Upper lobe of right lung (tissue), 1 donor: ENCODE measurements at regions not wholly inside any gene's neighbourhood (a gene's known extent, or its start where the extent isn't known, plus 50 kb on each side); places are given as distances from the start of the nearest gene placed in this dataset.

ENCODE experiments used
- ATAC-seq: fragments of 200-7000 bp; cut with Tn5 transposase; one replicate; pipeline ENCODE4 v1.9.1; 2020; ENCODE audit warnings: mild to moderate bottlenecking, moderate library complexity
- DNase-seq: peaks from one replicate; pipeline ENCODE4 v3.0.0-alpha.2; 2020
- H3K27ac ChIP-seq: fragments of 200-600 bp; one replicate; pipeline ENCODE4 v1.8.0; 2022
- H3K27me3 ChIP-seq: fragments of 200-600 bp; one replicate; pipeline ENCODE4 v1.8.0; 2022; ENCODE audit warnings: mild to moderate bottlenecking
- H3K36me3 ChIP-seq: fragments of 200-600 bp; one replicate; pipeline ENCODE4 v1.8.0; 2022
- H3K4me1 ChIP-seq: fragments of 200-600 bp; one replicate; pipeline ENCODE4 v1.8.0; 2022
- H3K4me3 ChIP-seq: fragments of 200-600 bp; one replicate; pipeline ENCODE4 v1.8.0; 2022; ENCODE audit warnings: mild to moderate bottlenecking
- H3K9me3 ChIP-seq: fragments of 200-600 bp; one replicate; pipeline ENCODE4 v1.8.0; 2022
- intact Hi-C: fragments of 100-400 bp; cut with DNase I; formaldehyde crosslinking; loops from one replicate; pipeline ENCODE4 v1.11.0; 2022
- TF ChIP-seq, protein P1 (sequence below): fragments of 200-600 bp; IDR thresholded peaks from one replicate; pipeline ENCODE4 v1.8.0; 2022; ENCODE audit warnings: antibody characterized with exemption
- donor health status: DM: no; HTN: yes; CAD: no; lungs with severe emphysema.

DNA sequence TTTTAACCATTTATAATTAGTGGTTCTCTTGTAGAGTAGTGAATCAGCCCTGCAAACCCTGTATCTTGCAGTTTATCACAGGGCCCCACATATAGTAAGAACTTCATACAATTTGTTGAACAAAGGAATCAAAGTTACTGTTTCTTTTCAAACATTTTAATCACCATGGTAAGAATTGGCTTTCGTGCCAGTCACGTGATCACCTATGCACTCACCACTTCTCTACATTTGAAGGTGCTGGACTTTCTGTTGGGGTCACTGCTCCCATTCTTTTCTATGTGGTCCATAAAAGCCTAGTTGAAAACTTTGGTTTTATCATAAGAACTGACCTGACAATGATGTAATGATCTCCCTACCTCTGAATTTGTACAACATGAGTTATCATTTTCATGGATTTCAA is 426.4 kb upstream of the CPEB2 start:
- no peaks in the 10 kb centered on the region for H3K27me3 ChIP-seq
- H3K4me1 ChIP-seq, result no peaks in the 10 kb centered on the region
- no peak overlapping the region for H3K27ac ChIP-seq
- H3K4me3 ChIP-seq, result no peak overlapping the region
- ATAC-seq (no peak), DNase-seq (no peak)
- H3K36me3 ChIP-seq, result no peaks in the 10 kb centered on the region
- TF ChIP-seq, protein P1, sequence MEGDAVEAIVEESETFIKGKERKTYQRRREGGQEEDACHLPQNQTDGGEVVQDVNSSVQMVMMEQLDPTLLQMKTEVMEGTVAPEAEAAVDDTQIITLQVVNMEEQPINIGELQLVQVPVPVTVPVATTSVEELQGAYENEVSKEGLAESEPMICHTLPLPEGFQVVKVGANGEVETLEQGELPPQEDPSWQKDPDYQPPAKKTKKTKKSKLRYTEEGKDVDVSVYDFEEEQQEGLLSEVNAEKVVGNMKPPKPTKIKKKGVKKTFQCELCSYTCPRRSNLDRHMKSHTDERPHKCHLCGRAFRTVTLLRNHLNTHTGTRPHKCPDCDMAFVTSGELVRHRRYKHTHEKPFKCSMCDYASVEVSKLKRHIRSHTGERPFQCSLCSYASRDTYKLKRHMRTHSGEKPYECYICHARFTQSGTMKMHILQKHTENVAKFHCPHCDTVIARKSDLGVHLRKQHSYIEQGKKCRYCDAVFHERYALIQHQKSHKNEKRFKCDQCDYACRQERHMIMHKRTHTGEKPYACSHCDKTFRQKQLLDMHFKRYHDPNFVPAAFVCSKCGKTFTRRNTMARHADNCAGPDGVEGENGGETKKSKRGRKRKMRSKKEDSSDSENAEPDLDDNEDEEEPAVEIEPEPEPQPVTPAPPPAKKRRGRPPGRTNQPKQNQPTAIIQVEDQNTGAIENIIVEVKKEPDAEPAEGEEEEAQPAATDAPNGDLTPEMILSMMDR, result no peak
- intact Hi-C loops, result no loop called here
- H3K9me3 ChIP-seq, result no peaks in the 10 kb centered on the region

DNA sequence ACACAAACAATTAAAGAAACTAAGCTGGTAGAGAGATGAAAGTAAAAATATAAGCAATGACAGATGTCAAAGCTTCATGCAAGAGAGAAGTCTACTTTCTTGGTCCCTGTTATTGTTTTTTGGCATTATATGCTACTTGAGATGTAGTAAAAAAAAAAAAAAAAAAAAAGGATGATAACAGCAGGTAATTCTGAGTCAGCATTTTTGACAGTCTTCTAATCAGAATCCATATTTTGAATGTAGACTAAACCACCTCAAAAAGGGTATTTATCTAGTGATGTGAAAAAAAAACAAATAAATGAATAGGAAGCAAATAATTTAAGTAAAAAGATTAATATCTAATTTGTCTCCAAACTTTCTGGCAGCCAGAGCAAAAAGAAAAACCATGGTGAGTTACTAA is 422.2 kb upstream of the CPEB2 start:
- ATAC-seq, result no peak
- Histone ChIP-seq H3K9me3 (no peaks in the 10 kb centered on the region), H3K27me3 (no peaks in the 10 kb centered on the region), H3K4me3 (no peak overlapping the region), H3K4me1 (no peaks in the 10 kb centered on the region), H3K27ac (no peak overlapping the region), H3K36me3 (no peaks in the 10 kb centered on the region)
- TF ChIP-seq, protein P1, result no peak
- intact Hi-C loops, result no loop called here
- DNase-seq, result no peak

DNA sequence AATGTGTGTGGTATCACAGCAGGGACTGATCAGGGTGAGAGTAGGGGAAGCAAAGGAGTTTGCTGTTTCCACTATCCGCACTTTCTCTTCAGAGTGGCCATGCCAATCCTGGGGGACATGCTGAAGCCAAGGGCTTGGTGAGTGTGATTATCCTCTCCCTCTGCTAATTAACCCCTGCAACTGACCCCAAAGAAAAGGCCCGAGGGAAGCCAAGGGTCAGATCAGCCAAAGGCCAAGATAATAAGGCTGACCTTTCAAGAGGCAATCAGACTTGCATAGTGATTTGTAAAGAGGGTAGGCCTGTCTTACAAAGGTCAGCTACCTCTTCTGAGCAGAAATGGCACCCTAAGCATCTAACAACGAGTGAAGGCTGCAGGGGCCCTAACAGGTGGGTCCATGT is 420.5 kb upstream of the CPEB2 start:
- Histone ChIP-seq H3K4me1 (no peaks in the 10 kb centered on the region), H3K27me3 (no peaks in the 10 kb centered on the region), H3K9me3 (no peaks in the 10 kb centered on the region), H3K27ac (no peak overlapping the region), H3K4me3 (no peak overlapping the region), H3K36me3 (no peaks in the 10 kb centered on the region)
- no peak for ATAC-seq
- intact Hi-C loops, result no loop called here
- DNase-seq, result no peak
- TF ChIP-seq, protein P1, result no peak

DNA sequence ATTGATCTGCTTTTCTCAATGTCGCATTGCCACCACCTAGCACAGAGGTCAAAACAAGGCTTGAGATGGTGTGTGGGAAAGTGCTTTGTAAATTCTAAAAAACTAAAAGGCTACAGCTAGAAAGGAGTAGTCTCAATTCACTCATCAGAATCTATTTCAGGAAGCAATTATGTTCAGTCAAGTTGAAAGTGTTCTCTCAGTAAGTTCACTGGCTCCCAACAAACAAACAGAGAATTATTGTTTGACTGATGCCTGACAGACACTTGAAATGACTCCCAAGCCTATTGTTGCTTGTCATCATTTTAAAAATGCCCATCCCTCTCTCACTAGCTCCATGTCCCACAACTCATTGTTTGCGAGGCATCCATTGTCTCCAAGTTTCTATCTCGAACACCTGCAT is 419.6 kb upstream of the CPEB2 start:
- no peak overlapping the region for H3K4me3 ChIP-seq
- ATAC-seq (no peak), DNase-seq (no peak)
- H3K4me1 ChIP-seq, result no peaks in the 10 kb centered on the region
- intact Hi-C loops, result no loop called here
- H3K27me3 ChIP-seq, result no peaks in the 10 kb centered on the region
- H3K9me3 ChIP-seq, result no peaks in the 10 kb centered on the region
- H3K36me3 ChIP-seq, result no peaks in the 10 kb centered on the region
- H3K27ac ChIP-seq, result no peak overlapping the region
- TF ChIP-seq, protein P1, result no peak

DNA sequence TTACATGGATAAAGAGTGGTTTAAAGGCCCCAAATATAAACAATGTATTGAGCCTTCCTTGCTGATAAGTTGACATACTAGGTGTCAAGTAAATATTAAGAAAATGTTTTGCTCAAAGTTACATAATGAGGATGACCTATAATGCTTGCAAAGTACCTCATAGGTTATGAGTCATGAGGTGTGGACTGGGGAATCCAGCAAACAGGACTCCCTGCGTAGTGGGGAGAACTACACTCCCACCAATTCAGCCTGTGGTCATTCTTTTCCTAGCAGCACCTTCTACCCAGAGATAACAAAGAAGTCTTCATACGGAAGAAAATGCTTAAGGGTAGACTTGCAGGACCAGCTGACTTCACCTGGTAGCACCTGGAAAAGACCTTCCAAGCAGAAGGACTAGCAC is 418.9 kb upstream of the CPEB2 start:
- Histone ChIP-seq H3K9me3 (no peaks in the 10 kb centered on the region), H3K4me3 (no peak overlapping the region), H3K27me3 (no peaks in the 10 kb centered on the region), H3K27ac (no peak overlapping the region), H3K36me3 (no peaks in the 10 kb centered on the region), H3K4me1 (no peaks in the 10 kb centered on the region)
- intact Hi-C loops, result no loop called here
- TF ChIP-seq, protein P1, result no peak
- ATAC-seq (no peak), DNase-seq (no peak)

DNA sequence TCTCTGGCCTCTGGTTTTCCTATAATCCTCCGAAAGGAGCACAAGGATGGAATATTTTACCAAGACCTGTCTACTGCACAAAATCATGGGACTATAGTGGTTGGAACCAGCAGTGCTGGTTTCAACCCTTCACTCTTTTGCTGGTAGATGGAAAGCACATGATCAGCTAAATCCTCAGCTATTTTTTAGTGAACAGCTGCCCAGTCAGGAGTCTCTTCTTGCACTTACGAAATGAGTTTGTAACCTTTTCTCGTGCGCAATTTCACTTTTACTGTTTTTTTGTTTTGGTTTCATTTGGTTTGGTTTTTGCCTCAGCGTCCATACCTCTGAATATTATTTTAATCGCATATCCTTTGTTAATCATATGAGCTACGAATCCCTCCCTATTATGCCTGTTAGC is 418.5 kb upstream of the CPEB2 start:
- H3K27me3 ChIP-seq, result no peaks in the 10 kb centered on the region
- no peak for DNase-seq
- no peaks in the 10 kb centered on the region for H3K4me1 ChIP-seq
- no peak for ATAC-seq
- TF ChIP-seq, protein P1, result no peak
- no peak overlapping the region for H3K27ac ChIP-seq
- intact Hi-C loops, result no loop called here
- H3K4me3 ChIP-seq, result no peak overlapping the region
- no peaks in the 10 kb centered on the region for H3K36me3 ChIP-seq
- H3K9me3 ChIP-seq, result no peaks in the 10 kb centered on the region
